ENCODE measurements at regions not wholly inside any gene's neighbourhood (a gene's known extent, or its start where the extent isn't known, plus 50 kb on each side); places are given as distances from the start of the nearest gene placed in this dataset.

- H3K9me3 ChIP-seq (replicated peaks; ENCODE audit: control insufficient read depth, insufficient read depth, low read length), result no peaks in the 10 kb centered on the region
- no peaks in the 10 kb centered on the region for H3K4me1 ChIP-seq (ENCODE audit: control insufficient read depth, insufficient read depth, low read length)
- DNase-seq (ENCODE audit: low read depth, low spot score) (no peak), ATAC-seq (no peak), FAIRE-seq (no peak)
- POLR2A ChIA-PET, result no interaction called here
- intact Hi-C loops (cut with micrococcal nuclease; ENCODE audit: unreplicated experiment) (no loop called here), in situ Hi-C loops (cut with MboI) (no loop called here)
- no peak overlapping the region for H2AFZ ChIP-seq (ENCODE audit: control insufficient read depth, low read depth, low read length)
- H3K9ac ChIP-seq (ENCODE audit: control insufficient read depth, insufficient read depth, low read length), result no peak overlapping the region
- BruUV-seq (replicated peaks), result no TSS peak
- H3K4me3 ChIP-seq, result no peak overlapping the region
- 29% methylated on average over 6 of the region's 6 CpGs for WGBS (ENCODE audit: insufficient coverage, insufficient replicate concordance, low lambda C conversion rate, missing lambda C conversion rate)
- H3K36me3 ChIP-seq (ENCODE audit: control insufficient read depth in 2 of 2, insufficient read depth in 2 of 2, low read length in 1 of 2), result no peaks in the 10 kb centered on the region
- no peak for TF ChIP-seq SUZ12 (IDR thresholded peaks at IDR 0.05; ENCODE audit: unreplicated experiment)
- no peak for TF ChIP-seq ZNF384 (IDR thresholded peaks at IDR 0.05; ENCODE audit: borderline replicate concordance, low read depth, low read length)
- TF ChIP-seq BMI1 (IDR thresholded peaks at IDR 0.05; ENCODE audit: borderline replicate concordance), result no peak
- H3K27me3 ChIP-seq (replicated peaks in 1 of 2; ENCODE audit: control insufficient read depth in 2 of 2, insufficient read depth in 2 of 2, low read length in 1 of 2), result no peaks in the 10 kb centered on the region
- no peak overlapping the region for H3K27ac ChIP-seq (ENCODE audit: control insufficient read depth, insufficient read depth)
- no peaks in the 10 kb centered on the region for H4K20me1 ChIP-seq (ENCODE audit: control insufficient read depth, insufficient read depth)
- H3K79me2 ChIP-seq (ENCODE audit: control insufficient read depth, insufficient read depth, low read length), result no peaks in the 10 kb centered on the region
- CTCF ChIA-PET, result no interaction called here
- no peak overlapping the region for H3K4me2 ChIP-seq (ENCODE audit: control insufficient read depth, insufficient read depth)
- SMC1A ChIA-PET (ENCODE audit: uncharacterized antibody, unreplicated experiment), result no interaction called here
- RAD21 ChIA-PET (ENCODE audit: unreplicated experiment), result no interaction called here
These were observed 343.1 kb downstream of the FLRT2 start for GRCh38 chr14:85873006-85873405.

- Histone ChIP-seq H3K27me3 (replicated peaks in 1 of 2; ENCODE audit: control insufficient read depth in 2 of 2, insufficient read depth in 2 of 2, low read length in 1 of 2) (no peaks in the 10 kb centered on the region), H3K27ac (ENCODE audit: control insufficient read depth, insufficient read depth) (no peak overlapping the region), H4K20me1 (ENCODE audit: control insufficient read depth, insufficient read depth) (no peaks in the 10 kb centered on the region), H3K9ac (ENCODE audit: control insufficient read depth, insufficient read depth, low read length) (no peak overlapping the region), H3K9me3 (replicated peaks; ENCODE audit: control insufficient read depth, insufficient read depth, low read length) (no peaks in the 10 kb centered on the region), H3K4me2 (ENCODE audit: control insufficient read depth, insufficient read depth) (no peak overlapping the region), H3K4me1 (ENCODE audit: control insufficient read depth, insufficient read depth, low read length) (no peaks in the 10 kb centered on the region), H3K36me3 (ENCODE audit: control insufficient read depth in 2 of 2, insufficient read depth in 2 of 2, low read length in 1 of 2) (no peaks in the 10 kb centered on the region), H3K4me3 (no peak overlapping the region), H2AFZ (ENCODE audit: control insufficient read depth, low read depth, low read length) (no peak overlapping the region), H3K79me2 (ENCODE audit: control insufficient read depth, insufficient read depth, low read length) (no peaks in the 10 kb centered on the region)
- peak; percentile 53; the same call in 1 of the 3 replicates for ATAC-seq
- TF ChIP-seq RAD21 (IDR thresholded peaks at IDR 0.05; ENCODE audit: insufficient read depth, low read depth, low read length) (peak; percentile 7; the same call in 1 of the 2 replicates), HDAC6 (IDR thresholded peaks at IDR 0.05; ENCODE audit: unreplicated experiment) (no peak), CEBPB (IDR thresholded peaks at IDR 0.05; ENCODE audit: borderline replicate concordance in 1 of 2, low read depth in 2 of 2, low read length in 2 of 2) (no peak), SMC3 (IDR thresholded peaks at IDR 0.05; ENCODE audit: borderline replicate concordance, low read length) (no peak)
- in situ Hi-C loops (cut with MboI) (no loop called here), intact Hi-C loops (cut with micrococcal nuclease; ENCODE audit: unreplicated experiment) (loop anchor here (5.0 kb wide), 2 partner anchors 170 to 190 kb away; no protein-coding TSS in a partner anchor)
- no peak for FAIRE-seq
- CTCF ChIA-PET, result interaction anchor here (0.6 to 4.3 kb wide), 17 partner anchors 9 to 785 kb away, joined by 3 to 42 read pairs (median 3); no protein-coding TSS in a partner anchor
- WGBS (ENCODE audit: insufficient coverage, insufficient replicate concordance, low lambda C conversion rate, missing lambda C conversion rate), result 34% methylated on average over 4 of the region's 4 CpGs
- RAD21 ChIA-PET (ENCODE audit: unreplicated experiment), result interaction anchor here (0.9 to 1.9 kb wide), 3 partner anchors 169 to 188 kb away, joined by 3 to 10 read pairs (median 7); no protein-coding TSS in a partner anchor
- DNase-seq (ENCODE audit: low read depth, low spot score), result no peak
- no TSS peak for BruUV-seq (replicated peaks)
- POLR2A ChIA-PET, result no interaction called here
- SMC1A ChIA-PET (ENCODE audit: uncharacterized antibody, unreplicated experiment), result interaction anchor here (0.6 to 2.5 kb wide), 8 partner anchors 13 to 196 kb away, joined by 3 to 12 read pairs (median 4); no protein-coding TSS in a partner anchor
These were observed 337.5 kb downstream of the FLRT2 start for GRCh38 chr14:85867450-85867849.
